ENCODE measurements at regions not wholly inside any gene's neighbourhood (a gene's known extent, or its start where the extent isn't known, plus 50 kb on each side); places are given as distances from the start of the nearest gene placed in this dataset.

DNA sequence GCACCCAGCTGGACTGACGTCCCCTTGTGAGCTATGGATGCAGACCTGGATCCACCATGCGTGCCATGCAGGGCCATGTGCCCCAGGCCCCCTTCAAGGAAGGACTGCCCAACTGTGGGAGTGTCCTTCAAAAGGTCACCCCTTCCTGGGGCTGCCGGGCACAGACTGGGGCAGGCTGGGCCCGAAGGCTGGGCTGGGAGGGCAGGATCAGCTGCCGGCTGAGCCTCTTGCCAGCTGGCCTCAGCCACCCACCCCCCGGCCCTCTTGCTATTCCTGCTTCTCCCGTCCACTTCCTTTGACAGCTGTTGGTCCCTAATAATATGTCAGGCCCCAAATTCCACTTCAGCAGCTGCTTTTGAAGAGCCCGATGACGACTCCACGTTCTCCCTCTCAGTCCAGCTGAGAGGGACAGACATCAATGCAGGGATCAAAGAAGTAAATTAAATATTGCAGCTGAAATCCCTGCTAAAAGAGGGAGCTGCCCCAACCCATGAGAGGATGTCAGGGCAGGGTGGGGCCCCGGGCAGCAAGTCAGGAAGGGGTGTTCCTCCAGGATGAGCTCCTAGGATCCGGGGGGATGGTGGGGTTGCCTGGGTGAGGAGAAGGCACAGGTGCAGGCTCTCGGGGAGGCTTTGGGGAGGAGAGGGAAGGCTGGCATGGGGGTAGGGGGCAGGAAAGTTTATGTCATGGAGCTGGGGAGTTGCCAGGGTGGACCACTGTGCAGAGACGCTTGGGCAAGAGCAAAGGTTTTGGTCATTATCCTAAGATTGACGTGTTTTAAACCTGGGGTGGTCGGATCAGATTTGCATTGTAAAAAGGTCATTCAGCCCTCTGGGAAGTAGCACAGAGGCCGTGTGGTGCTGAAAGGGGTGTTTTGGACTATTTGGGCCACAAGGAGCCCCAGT, 185.0 kb downstream of the ANKRD60 start:
- H3K9ac ChIP-seq (ENCODE audit: low read depth, low read length, poor library complexity, severe bottlenecking) = no peak overlapping the region
- no peaks in the 10 kb centered on the region for H3K9me2 ChIP-seq (replicated peaks; ENCODE audit: low read depth, low read length)
- no peaks in the 10 kb centered on the region for H4K20me1 ChIP-seq (ENCODE audit: insufficient read depth, low read length, poor library complexity, severe bottlenecking)
- no peak overlapping the region for H3K4me3 ChIP-seq (ENCODE audit: low read length, poor library complexity, severe bottlenecking)
- H3K9me3 ChIP-seq (ENCODE audit: insufficient read depth, low read depth, low read length) = no peaks in the 10 kb centered on the region
- TF ChIP-seq EZH2phosphoT487 (IDR thresholded peaks at IDR 0.05; ENCODE audit: borderline replicate concordance) = no peak
- TF ChIP-seq, protein P1, sequence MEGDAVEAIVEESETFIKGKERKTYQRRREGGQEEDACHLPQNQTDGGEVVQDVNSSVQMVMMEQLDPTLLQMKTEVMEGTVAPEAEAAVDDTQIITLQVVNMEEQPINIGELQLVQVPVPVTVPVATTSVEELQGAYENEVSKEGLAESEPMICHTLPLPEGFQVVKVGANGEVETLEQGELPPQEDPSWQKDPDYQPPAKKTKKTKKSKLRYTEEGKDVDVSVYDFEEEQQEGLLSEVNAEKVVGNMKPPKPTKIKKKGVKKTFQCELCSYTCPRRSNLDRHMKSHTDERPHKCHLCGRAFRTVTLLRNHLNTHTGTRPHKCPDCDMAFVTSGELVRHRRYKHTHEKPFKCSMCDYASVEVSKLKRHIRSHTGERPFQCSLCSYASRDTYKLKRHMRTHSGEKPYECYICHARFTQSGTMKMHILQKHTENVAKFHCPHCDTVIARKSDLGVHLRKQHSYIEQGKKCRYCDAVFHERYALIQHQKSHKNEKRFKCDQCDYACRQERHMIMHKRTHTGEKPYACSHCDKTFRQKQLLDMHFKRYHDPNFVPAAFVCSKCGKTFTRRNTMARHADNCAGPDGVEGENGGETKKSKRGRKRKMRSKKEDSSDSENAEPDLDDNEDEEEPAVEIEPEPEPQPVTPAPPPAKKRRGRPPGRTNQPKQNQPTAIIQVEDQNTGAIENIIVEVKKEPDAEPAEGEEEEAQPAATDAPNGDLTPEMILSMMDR (conservative IDR thresholded peaks at IDR 0.05; ENCODE audit: low read length) = no peak
- H3K4me1 ChIP-seq (ENCODE audit: insufficient read depth, low read length, poor library complexity, severe bottlenecking) = no peaks in the 10 kb centered on the region
- H3K4me2 ChIP-seq (ENCODE audit: low read depth, low read length, poor library complexity, severe bottlenecking) = no peak overlapping the region
- no peaks in the 10 kb centered on the region for H3F3A ChIP-seq (ENCODE audit: low read depth)
- no peaks in the 10 kb centered on the region for H3K36me3 ChIP-seq (ENCODE audit: insufficient read depth, low read length)
- no peak overlapping the region for H2AFZ ChIP-seq (ENCODE audit: low read length)
- no peaks in the 10 kb centered on the region for H3K79me2 ChIP-seq (ENCODE audit: insufficient read depth, low read length)
- no peaks in the 10 kb centered on the region for H3K27me3 ChIP-seq (ENCODE audit: insufficient read depth, low read length, poor library complexity, severe bottlenecking)

DNA sequence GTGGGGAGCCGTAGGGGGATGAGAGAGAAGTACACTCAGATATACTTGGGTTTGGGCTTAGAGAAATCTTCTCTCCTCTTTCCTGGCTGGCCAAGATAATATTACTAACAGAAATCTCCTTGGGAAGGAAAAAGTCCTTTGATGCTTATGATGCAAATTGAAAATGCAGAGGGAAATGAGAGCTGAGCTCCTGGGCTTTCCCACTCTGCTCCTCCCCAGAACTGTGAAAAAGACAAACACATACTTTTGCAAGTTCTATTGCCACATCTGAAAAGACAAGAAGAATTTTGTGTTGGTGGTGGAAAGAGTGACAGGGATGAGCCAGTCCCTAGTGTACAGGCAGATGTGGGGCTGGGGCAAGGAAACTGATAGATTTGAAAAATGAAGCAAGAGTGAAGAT, 185.9 kb downstream of the ANKRD60 start:
- H3K79me2 ChIP-seq (ENCODE audit: insufficient read depth, low read length) = no peaks in the 10 kb centered on the region
- H3K4me3 ChIP-seq (ENCODE audit: low read length, poor library complexity, severe bottlenecking) = no peak overlapping the region
- TF ChIP-seq, protein P1 (conservative IDR thresholded peaks at IDR 0.05; ENCODE audit: low read length) = no peak
- TF ChIP-seq EZH2phosphoT487 (IDR thresholded peaks at IDR 0.05; ENCODE audit: borderline replicate concordance) = no peak
- no peaks in the 10 kb centered on the region for H3F3A ChIP-seq (ENCODE audit: low read depth)
- H3K9ac ChIP-seq (ENCODE audit: low read depth, low read length, poor library complexity, severe bottlenecking) = no peak overlapping the region
- no peak overlapping the region for H2AFZ ChIP-seq (ENCODE audit: low read length)
- H3K4me1 ChIP-seq (ENCODE audit: insufficient read depth, low read length, poor library complexity, severe bottlenecking) = no peaks in the 10 kb centered on the region
- no peaks in the 10 kb centered on the region for H3K9me2 ChIP-seq (replicated peaks; ENCODE audit: low read depth, low read length)
- H4K20me1 ChIP-seq (ENCODE audit: insufficient read depth, low read length, poor library complexity, severe bottlenecking) = no peaks in the 10 kb centered on the region
- no peaks in the 10 kb centered on the region for H3K27me3 ChIP-seq (ENCODE audit: insufficient read depth, low read length, poor library complexity, severe bottlenecking)
- H3K9me3 ChIP-seq (ENCODE audit: insufficient read depth, low read depth, low read length) = no peaks in the 10 kb centered on the region
- H3K4me2 ChIP-seq (ENCODE audit: low read depth, low read length, poor library complexity, severe bottlenecking) = no peak overlapping the region
- no peaks in the 10 kb centered on the region for H3K36me3 ChIP-seq (ENCODE audit: insufficient read depth, low read length)

DNA sequence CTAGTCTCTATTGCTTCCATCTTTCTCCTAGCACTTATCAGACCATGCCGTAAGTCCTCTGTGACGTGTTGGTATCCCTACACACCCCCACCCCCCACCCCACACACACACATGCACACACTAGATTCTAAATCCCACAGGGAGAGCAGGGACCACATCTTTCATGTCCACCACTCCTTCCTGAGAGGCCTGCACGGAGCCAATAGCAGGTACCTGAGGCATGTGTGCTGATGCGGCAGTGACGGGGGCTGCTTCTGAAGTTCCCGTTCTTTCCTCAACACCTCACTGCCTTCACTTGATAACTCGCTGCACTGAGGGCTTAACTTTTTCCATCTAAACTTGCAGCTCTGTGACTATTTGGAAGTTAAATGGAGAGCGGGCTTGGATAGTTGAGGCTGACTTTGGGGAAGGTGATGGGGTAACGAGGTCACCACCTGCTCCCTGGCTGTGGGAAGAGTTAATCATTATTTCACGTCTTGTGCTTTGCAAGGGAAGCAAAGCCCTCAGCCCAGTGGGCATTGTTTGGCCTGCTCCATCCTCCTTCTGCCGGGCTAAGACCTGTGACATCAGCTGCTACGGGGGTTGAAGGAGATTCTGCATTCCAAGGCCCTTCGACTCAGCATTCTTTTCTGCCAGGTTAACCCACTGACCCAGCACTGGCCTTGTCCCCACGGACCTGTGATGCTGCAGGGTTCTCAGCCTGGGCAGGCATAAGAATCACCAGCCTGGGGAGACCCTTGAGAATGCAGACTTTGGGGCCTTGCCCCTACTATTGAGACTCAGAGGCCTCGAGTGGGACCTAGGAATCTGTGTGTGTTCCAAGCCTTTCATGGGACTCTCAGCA, 187.8 kb downstream of the ANKRD60 start:
- no peaks in the 10 kb centered on the region for H3K27me3 ChIP-seq (ENCODE audit: insufficient read depth, low read length, poor library complexity, severe bottlenecking)
- no peaks in the 10 kb centered on the region for H3K4me1 ChIP-seq (ENCODE audit: insufficient read depth, low read length, poor library complexity, severe bottlenecking)
- TF ChIP-seq, protein P1 (conservative IDR thresholded peaks at IDR 0.05; ENCODE audit: low read length) = no peak
- no peak for TF ChIP-seq EZH2phosphoT487 (IDR thresholded peaks at IDR 0.05; ENCODE audit: borderline replicate concordance)
- no peaks in the 10 kb centered on the region for H3K9me3 ChIP-seq (ENCODE audit: insufficient read depth, low read depth, low read length)
- no peaks in the 10 kb centered on the region for H4K20me1 ChIP-seq (ENCODE audit: insufficient read depth, low read length, poor library complexity, severe bottlenecking)
- no peaks in the 10 kb centered on the region for H3F3A ChIP-seq (ENCODE audit: low read depth)
- no peak overlapping the region for H2AFZ ChIP-seq (ENCODE audit: low read length)
- H3K36me3 ChIP-seq (ENCODE audit: insufficient read depth, low read length) = no peaks in the 10 kb centered on the region
- no peak overlapping the region for H3K9ac ChIP-seq (ENCODE audit: low read depth, low read length, poor library complexity, severe bottlenecking)
- H3K79me2 ChIP-seq (ENCODE audit: insufficient read depth, low read length) = no peaks in the 10 kb centered on the region
- H3K4me2 ChIP-seq (ENCODE audit: low read depth, low read length, poor library complexity, severe bottlenecking) = no peak overlapping the region
- no peak overlapping the region for H3K4me3 ChIP-seq (ENCODE audit: low read length, poor library complexity, severe bottlenecking)
- H3K9me2 ChIP-seq (replicated peaks; ENCODE audit: low read depth, low read length) = no peaks in the 10 kb centered on the region
